Fibroblast of mammary gland (primary cell): ENCODE measurements at regions not wholly inside any gene's neighbourhood (a gene's known extent, or its start where the extent isn't known, plus 50 kb on each side); places are given as distances from the start of the nearest gene placed in this dataset.

Source experiments
- DNase-seq: peaks from one replicate; pipeline ENCODE4 v3.0.0-alpha.2; 2010; ENCODE audit warnings: low read depth
- H3K4me3 ChIP-seq: 2 replicates; pipeline ENCODE4 v1.5.1; 2011; ENCODE audit warnings: low read depth, mild to moderate bottlenecking, low read length, moderate library complexity; ENCODE audit not compliant: control insufficient read depth
- TF ChIP-seq, protein P1 (sequence below): conservative IDR thresholded peaks from 2 replicates; pipeline ENCODE4 v1.5.1; 2011; ENCODE audit warnings: low read depth, low read length, inconsistent platforms; ENCODE audit not compliant: control insufficient read depth, insufficient read depth

DNA sequence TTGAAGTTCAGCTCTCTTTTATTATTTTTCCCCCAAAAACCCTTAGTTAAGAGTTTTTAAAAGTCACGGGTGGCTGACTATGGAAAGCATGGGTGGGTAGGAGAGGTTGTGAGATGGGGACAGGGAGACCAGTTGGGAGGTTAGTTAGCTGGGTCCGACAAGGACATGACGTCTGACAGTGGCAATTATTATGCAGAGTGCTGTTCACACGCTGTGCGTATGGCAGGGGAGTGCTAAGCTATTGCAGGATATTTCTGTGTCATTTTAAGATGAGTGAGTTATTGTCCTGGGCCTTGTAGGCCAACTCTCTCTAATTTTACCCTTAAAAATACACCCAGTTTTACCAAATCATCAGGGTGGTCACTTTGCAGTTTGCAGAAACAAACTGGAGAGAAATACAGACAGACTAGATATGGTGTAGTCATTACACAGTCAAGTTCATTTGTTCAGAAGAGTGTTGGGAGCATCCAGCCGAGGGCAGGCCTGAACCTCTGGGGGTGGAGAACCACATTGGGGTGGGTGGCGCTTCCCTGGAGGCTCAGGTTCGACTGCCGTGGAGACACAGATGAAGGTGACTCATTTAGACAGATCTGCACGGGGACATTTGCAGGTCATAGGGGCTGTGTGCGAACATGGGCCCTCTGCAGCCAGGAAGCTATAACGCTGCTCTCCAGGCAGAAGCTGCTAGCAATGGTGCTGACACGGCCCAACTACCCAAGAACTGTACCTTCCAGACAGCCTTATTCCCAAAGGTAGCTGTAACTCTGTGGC, 307.6 kb downstream of the QKI start:
- no peak for DNase-seq
- no peak overlapping the region for H3K4me3 ChIP-seq
- TF ChIP-seq, protein P1, sequence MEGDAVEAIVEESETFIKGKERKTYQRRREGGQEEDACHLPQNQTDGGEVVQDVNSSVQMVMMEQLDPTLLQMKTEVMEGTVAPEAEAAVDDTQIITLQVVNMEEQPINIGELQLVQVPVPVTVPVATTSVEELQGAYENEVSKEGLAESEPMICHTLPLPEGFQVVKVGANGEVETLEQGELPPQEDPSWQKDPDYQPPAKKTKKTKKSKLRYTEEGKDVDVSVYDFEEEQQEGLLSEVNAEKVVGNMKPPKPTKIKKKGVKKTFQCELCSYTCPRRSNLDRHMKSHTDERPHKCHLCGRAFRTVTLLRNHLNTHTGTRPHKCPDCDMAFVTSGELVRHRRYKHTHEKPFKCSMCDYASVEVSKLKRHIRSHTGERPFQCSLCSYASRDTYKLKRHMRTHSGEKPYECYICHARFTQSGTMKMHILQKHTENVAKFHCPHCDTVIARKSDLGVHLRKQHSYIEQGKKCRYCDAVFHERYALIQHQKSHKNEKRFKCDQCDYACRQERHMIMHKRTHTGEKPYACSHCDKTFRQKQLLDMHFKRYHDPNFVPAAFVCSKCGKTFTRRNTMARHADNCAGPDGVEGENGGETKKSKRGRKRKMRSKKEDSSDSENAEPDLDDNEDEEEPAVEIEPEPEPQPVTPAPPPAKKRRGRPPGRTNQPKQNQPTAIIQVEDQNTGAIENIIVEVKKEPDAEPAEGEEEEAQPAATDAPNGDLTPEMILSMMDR: no peak

DNA sequence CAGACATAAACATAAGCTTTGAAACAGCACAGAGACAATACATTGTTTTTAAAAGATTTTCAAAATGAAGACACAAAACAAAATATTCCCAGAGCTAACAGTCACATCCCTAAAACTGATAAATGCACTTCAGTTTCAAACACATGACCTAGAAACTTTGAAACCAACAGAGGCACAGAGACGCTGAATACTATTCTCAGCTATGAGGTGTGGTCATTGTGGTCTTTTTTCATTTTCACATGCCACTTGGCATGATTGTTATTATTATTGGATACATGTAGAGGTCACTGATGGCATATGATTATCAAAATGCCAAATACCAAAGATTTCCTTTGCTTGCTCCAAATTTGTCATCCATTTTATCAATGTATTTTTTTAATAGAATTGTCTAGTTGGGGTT, 306.9 kb downstream of the QKI start:
- no peak for DNase-seq
- TF ChIP-seq, protein P1: no peak
- no peak overlapping the region for H3K4me3 ChIP-seq

DNA sequence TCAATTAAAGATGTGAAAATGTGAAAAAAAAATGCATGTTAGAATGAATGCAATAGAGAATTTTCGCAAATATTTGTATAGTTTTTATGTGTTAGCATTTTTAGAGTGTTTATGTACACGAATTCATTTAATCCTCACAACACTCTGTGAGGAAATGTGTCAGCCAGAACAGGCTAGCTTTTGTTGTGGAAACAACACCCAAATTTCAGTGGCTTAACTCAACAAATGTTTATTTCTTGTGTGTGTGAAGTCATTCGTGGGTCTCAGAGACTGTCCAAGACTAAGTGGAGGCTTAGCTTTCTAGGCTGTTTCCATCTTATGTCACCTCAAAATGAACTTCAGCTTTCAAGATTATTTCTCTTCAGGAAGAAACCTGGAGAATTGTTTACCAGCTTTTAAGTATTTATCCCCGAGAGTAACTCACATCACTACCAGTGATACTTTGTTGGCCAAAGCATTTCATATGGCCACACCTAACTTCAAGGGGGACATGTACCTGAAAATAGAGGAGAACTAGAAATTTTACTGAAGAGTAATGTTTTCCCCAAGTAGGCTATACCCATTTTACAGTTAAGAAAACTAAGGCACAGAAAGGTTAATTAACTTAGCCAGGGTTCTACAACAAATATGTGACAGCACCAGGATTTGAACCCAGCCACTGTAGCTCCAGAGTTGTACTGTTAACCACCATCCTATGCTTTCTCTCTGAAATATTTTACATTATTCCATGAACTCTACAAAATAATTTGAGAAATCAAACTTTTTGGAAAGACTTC, 306.1 kb downstream of the QKI start:
- DNase-seq: no peak
- TF ChIP-seq, protein P1: no peak
- no peak overlapping the region for H3K4me3 ChIP-seq

DNA sequence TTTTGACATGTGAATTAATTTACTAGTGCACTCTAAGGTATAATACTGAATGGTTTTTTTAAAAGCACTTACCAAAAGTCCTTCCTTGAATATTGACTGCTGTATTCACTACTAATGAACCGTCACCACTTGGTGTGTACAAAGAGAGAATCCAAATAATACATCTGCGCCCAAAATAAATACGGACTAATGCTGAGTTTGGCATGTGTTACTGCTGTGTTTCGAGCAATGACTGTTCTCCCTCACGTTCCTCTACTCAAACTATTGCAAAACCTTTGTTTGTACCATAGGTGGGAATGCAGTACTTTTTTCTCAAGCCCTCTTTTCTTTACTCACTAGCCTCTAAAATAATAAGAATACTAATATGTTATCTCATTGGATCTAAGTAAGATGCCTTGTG, 305.5 kb downstream of the QKI start:
- peak; percentile 1 for DNase-seq
- no peak overlapping the region for H3K4me3 ChIP-seq
- TF ChIP-seq, protein P1: no peak

DNA sequence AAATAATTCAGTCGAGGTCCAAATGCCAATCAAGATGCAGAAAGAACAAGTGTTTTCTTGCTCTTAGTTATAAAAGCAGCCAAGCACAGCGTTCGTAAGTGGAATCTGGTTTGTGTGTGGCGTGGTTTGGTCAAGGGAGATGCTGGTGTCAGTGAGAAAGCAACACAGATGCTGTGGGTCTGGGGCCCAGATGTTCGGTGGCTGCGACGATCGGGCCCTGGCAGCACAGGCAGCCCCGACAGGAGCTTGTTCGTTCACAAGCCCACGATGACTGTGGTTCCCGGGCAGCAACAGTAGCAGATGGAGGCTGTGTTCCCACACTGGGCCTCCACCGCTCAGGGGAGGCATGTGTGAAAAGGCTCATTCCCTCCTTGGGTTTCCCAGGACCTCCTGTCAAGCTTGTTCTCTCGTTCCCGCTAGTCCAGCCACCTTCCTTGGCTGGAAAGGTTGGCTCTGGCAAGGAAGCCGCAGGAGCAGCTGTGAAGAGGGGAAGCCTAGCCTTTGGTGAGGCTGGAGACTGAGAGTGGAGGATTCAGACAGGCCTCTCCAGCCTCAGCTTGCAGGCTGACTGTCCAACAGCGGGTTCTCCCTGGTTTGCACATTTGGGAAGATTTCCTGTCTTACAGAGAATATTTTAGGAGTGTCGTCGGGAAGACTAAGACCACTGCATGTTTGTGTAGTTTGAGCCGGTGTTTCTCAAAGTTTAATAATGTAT, 304.7 kb downstream of the QKI start:
- no peak overlapping the region for H3K4me3 ChIP-seq
- TF ChIP-seq, protein P1: no peak
- no peak for DNase-seq

DNA sequence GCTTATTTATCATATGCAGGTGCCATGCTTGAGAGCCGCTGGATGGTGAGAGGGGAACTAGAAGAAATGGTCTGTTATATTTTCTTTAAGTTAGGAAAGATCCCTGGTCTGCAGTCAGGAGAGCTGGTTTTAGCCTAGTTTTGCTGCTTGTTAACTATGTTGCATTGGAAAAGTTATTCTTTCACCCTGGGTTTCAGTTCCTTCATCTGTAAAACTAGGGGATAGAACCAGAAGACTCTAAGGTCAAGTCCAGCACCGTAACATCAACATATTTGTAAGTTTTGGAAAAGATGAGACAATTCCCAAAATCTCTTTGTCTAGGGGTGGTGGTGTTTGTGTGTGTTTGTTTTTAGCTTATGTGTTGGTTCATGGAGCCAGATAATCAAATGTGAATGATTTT, 304.0 kb downstream of the QKI start:
- no peak overlapping the region for H3K4me3 ChIP-seq
- DNase-seq: no peak
- TF ChIP-seq, protein P1: no peak
